GM12878 (cell line): ENCODE measurements at regions not wholly inside any gene's neighbourhood (a gene's known extent, or its start where the extent isn't known, plus 50 kb on each side); places are given as distances from the start of the nearest gene placed in this dataset.

Experiments
- ATAC-seq: fragments of 200-7000 bp; cut with Tn5 transposase; 3 replicates; pipeline ENCODE4 v1.9.1; 2020; ENCODE audit warnings: mild to moderate bottlenecking, moderate library complexity
- BruUV-seq: library from RNA; stranded (reverse); fragments of 400-500 nt; replicated peaks from 2 replicates; lab custom pipeline; 2021; lab: Mats Ljungman, UMichigan
- CTCF ChIA-PET: fragments of 300-600 bp; sonication (Branson Sonifier 250); formaldehyde crosslinking; extraction: SDS; loops from one replicate; lab custom pipeline; 2021; ENCODE audit warnings: inconsistent platforms; lab: Yijun Ruan, JAX
- POLR2A ChIA-PET: fragments of 350-600 bp; formaldehyde crosslinking; extraction: SDS; loops from one replicate; lab custom pipeline; 2021; ENCODE audit warnings: inconsistent platforms; lab: Charles Lee
- RAD21 ChIA-PET: fragments of 300-600 bp; sonication (Branson Sonifier 250); formaldehyde crosslinking; loops from one replicate; lab custom pipeline; 2023; ENCODE audit warnings: antibody characterized with exemption; ENCODE audit not compliant: unreplicated experiment; lab: Charles Lee
- SMC1A ChIA-PET: fragments of 300-600 bp; sonication (Branson Sonifier 250); formaldehyde crosslinking; loops from one replicate; lab custom pipeline; 2023; ENCODE audit not compliant: unreplicated experiment, uncharacterized antibody; lab: Charles Lee
- DNase-seq: peaks from one replicate; pipeline ENCODE4 v3.0.0-alpha.2; 2011; ENCODE audit warnings: low read depth, low spot score
- FAIRE-seq: peaks from 3 replicates; lab custom pipeline; 2011; peaks lifted over from hg19 to GRCh38; lab: Jason Lieb, UNC
- H2AFZ ChIP-seq: 2 replicates; pipeline ENCODE4 v1.6.0; 2011; ENCODE audit warnings: low read depth, low read length, control low read depth; ENCODE audit not compliant: control insufficient read depth
- H3K27ac ChIP-seq: 2 replicates; pipeline ENCODE4 v1.5.1; 2011; ENCODE audit warnings: control low read depth; ENCODE audit not compliant: control insufficient read depth, insufficient read depth
- H3K27me3 ChIP-seq, 2 experiments: replicated peaks in 1 of 2; 2 replicates each; pipeline versions ENCODE4 v1.6.0 to v1.6.1; 2011; ENCODE audit warnings: low read length in 1 of 2; ENCODE audit not compliant: control insufficient read depth in 2 of 2, insufficient read depth in 2 of 2
- H3K36me3 ChIP-seq, 2 experiments: 2 replicates each; pipeline ENCODE4 v1.5.1; 2011; ENCODE audit warnings: low read length in 1 of 2; ENCODE audit not compliant: control insufficient read depth in 2 of 2, insufficient read depth in 2 of 2
- H3K4me1 ChIP-seq: 2 replicates; pipeline ENCODE4 v1.6.1; 2011; ENCODE audit warnings: mild to moderate bottlenecking, low read length, moderate library complexity, mixed read lengths; ENCODE audit not compliant: control insufficient read depth, insufficient read depth
- H3K4me2 ChIP-seq: 2 replicates; pipeline ENCODE4 v1.6.0; 2011; ENCODE audit warnings: control low read depth; ENCODE audit not compliant: control insufficient read depth, insufficient read depth
- H3K4me3 ChIP-seq: fragments of 200-600 bp; sonication (generic); 2 replicates; pipeline ENCODE4 v1.5.1; 2016
- H3K79me2 ChIP-seq: 2 replicates; pipeline ENCODE4 v1.6.0; 2011; ENCODE audit warnings: low read length; ENCODE audit not compliant: control insufficient read depth, insufficient read depth
- H3K9ac ChIP-seq: 2 replicates; pipeline ENCODE4 v1.8.0; 2011; ENCODE audit warnings: low read length, control low read depth, mixed read lengths; ENCODE audit not compliant: control insufficient read depth, insufficient read depth
- H3K9me3 ChIP-seq: replicated peaks from 3 replicates; pipeline ENCODE4 v1.5.1; 2011; ENCODE audit warnings: mild to moderate bottlenecking, low read length; ENCODE audit not compliant: control insufficient read depth, insufficient read depth
- H4K20me1 ChIP-seq: 2 replicates; pipeline ENCODE4 v1.6.0; 2011; ENCODE audit not compliant: control insufficient read depth, insufficient read depth
- CBFB ChIP-seq: IDR thresholded peaks from 2 replicates; pipeline ENCODE4 v1.6.1; 2016; ENCODE audit warnings: antibody characterized with exemption, low read depth
- CBX3 ChIP-seq: fragments of 200-600 bp; sonication (generic); IDR thresholded peaks from 2 replicates; pipeline ENCODE4 v1.6.1; 2016; ENCODE audit warnings: low read depth, borderline replicate concordance
- CREB1 ChIP-seq: IDR thresholded peaks from 2 replicates; pipeline ENCODE4 v1.6.1; 2012; ENCODE audit warnings: low read depth, mild to moderate bottlenecking, inconsistent platforms
- ESRRA ChIP-seq: IDR thresholded peaks from 2 replicates; pipeline ENCODE4 v1.6.1; 2012; ENCODE audit warnings: mild to moderate bottlenecking, low read length, improper control_type of control experiment
- LARP7 ChIP-seq: fragments of 450-650 bp; IDR thresholded peaks from 2 replicates; pipeline ENCODE4 v1.6.1; 2017; ENCODE audit warnings: mild to moderate bottlenecking
- NFIC ChIP-seq: IDR thresholded peaks from 2 replicates; pipeline ENCODE4 v1.6.1; 2012; ENCODE audit warnings: low read depth, mild to moderate bottlenecking, inconsistent platforms, low read length, moderate library complexity
- PKNOX1 ChIP-seq: fragments of 450-650 bp; IDR thresholded peaks from 2 replicates; pipeline ENCODE4 v1.6.1; 2016; ENCODE audit warnings: mild to moderate bottlenecking
- SPI1 ChIP-seq: IDR thresholded peaks from 2 replicates; pipeline ENCODE4 v1.6.1; 2011; ENCODE audit warnings: low read depth, mild to moderate bottlenecking, low read length, moderate library complexity, borderline replicate concordance; ENCODE audit not compliant: insufficient read depth
- TCF3 ChIP-seq: IDR thresholded peaks from 2 replicates; pipeline ENCODE4 v1.6.1; 2012; ENCODE audit warnings: low read depth, mild to moderate bottlenecking, low read length, borderline replicate concordance; ENCODE audit not compliant: insufficient read depth
- USF2 ChIP-seq: IDR thresholded peaks from 2 replicates; pipeline ENCODE4 v1.6.1; 2011; ENCODE audit warnings: low read depth, low read length, improper control_type of control experiment, borderline replicate concordance
- YBX1 ChIP-seq: fragments of 450-650 bp; IDR thresholded peaks from 2 replicates; pipeline ENCODE4 v1.6.1; 2016; ENCODE audit warnings: antibody characterized with exemption
- ZBTB40 ChIP-seq: fragments of 450-650 bp; IDR thresholded peaks from 2 replicates; pipeline ENCODE4 v1.6.1; 2016; ENCODE audit warnings: mild to moderate bottlenecking, moderate library complexity, borderline replicate concordance
- ZSCAN29 ChIP-seq: fragments of 450-650 bp; IDR thresholded peaks from 2 replicates; pipeline ENCODE4 v1.6.1; 2017; ENCODE audit warnings: mild to moderate bottlenecking, moderate library complexity
- WGBS: methylation state at CpG from one replicate; pipeline ENCODE4 v1.1.6; 2016; ENCODE audit warnings: low lambda C conversion rate; ENCODE audit not compliant: insufficient replicate concordance, insufficient coverage; ENCODE audit errors: missing lambda C conversion rate; 5-methylcytosine and 5-hydroxymethylcytosine counted together
- in situ Hi-C: fragments of 300-500 bp; cut with MboI; formaldehyde crosslinking; loops from 9 replicates; pipeline ENCODE4 v1.14.3; 2018; ENCODE audit warnings: mixed read lengths
- intact Hi-C: fragments of 100-400 bp; cut with micrococcal nuclease; formaldehyde crosslinking; loops from one replicate; pipeline ENCODE4 v1.14.2; 2022; ENCODE audit not compliant: unreplicated experiment
- TF ChIP-seq, protein P1 (sequence below): IDR thresholded peaks from 2 replicates; pipeline ENCODE4 v1.6.1; 2011; ENCODE audit warnings: borderline replicate concordance, low read depth, mild to moderate bottlenecking, moderate library complexity, mixed read lengths, low read length; ENCODE audit not compliant: insufficient read depth; ENCODE audit errors: extremely low read length

DNA sequence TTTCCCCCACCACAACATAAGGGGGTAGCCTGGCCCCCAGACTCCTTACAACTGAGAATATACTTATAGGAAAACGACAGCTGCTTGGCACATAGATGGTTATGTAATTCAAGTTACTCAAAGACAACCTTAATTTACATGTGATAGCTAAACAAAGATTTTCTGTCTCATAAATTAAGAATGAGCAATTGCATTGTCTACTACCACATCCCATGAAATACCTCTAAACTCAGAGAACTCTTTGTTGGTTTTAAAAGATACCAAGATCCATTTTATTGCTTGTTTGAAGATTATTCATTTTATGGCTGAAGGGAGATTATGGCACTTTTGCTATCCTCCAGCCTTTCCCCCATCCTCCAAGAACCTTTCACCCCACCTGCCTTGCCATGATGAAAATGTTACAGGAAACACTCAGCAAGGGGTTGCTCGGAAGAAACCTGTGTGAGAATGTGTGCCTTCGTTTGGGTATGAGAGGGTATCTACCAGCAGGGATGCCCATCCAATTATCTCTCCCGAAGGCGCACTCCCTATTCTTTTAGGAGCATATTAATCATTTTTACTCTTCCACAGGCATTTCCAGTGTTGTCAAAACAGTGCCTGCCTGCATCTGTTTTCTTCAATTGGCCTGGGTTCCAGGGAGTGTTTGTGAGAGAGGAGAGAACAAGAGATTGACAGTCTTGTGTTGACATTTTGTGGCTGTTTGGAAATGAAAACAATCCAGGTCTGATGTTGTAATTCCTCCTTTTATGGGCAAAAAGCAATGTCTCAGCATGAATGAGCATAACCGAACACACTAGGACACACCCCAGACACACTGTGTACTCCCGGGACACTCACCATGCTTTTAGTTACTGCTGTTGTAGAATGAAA, 208.0 kb upstream of the ANKRD55 start:
- intact Hi-C loops, result no loop called here
- no peaks in the 10 kb centered on the region for H3K9me3 ChIP-seq
- BruUV-seq, result no TSS peak
- H3K4me3 ChIP-seq, result no peak overlapping the region
- ChIA-PET POLR2A (no interaction called here), SMC1A (interaction anchor here (0.6 to 1.2 kb wide), 5 partner anchors 9 to 170 kb away, joined by 3 to 6 read pairs (median 3); no protein-coding TSS in a partner anchor)
- TF ChIP-seq CREB1, result no peak
- no peak for TF ChIP-seq CBFB
- no peak for TF ChIP-seq ESRRA
- TF ChIP-seq ZBTB40, result no peak
- no peak for TF ChIP-seq ZSCAN29
- no peak for TF ChIP-seq SPI1
- no peak for TF ChIP-seq PKNOX1
- no peak for TF ChIP-seq CBX3
- no peak for TF ChIP-seq YBX1
- TF ChIP-seq USF2, result no peak
- TF ChIP-seq LARP7, result no peak
- TF ChIP-seq NFIC, result no peak
- TF ChIP-seq, protein P1, sequence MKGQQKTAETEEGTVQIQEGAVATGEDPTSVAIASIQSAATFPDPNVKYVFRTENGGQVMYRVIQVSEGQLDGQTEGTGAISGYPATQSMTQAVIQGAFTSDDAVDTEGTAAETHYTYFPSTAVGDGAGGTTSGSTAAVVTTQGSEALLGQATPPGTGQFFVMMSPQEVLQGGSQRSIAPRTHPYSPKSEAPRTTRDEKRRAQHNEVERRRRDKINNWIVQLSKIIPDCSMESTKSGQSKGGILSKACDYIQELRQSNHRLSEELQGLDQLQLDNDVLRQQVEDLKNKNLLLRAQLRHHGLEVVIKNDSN, result no peak
- TF ChIP-seq TCF3, result no peak
- TF ChIP-seq, all 136 proteins: peak for 0
- RAD21 ChIA-PET, result interaction anchor here (1.5 kb wide), 1 partner anchor 27 kb away, joined by 6 read pairs; no protein-coding TSS in a partner anchor
- no peaks in the 10 kb centered on the region for H3K4me1 ChIP-seq
- DNase-seq (no peak), ATAC-seq (no peak), FAIRE-seq (no peak)
- in situ Hi-C loops, result no loop called here
- H3K36me3 ChIP-seq, result no peaks in the 10 kb centered on the region
- CTCF ChIA-PET, result no interaction called here
- no peak overlapping the region for H2AFZ ChIP-seq
- H3K27ac ChIP-seq, result no peak overlapping the region
- H4K20me1 ChIP-seq, result no peaks in the 10 kb centered on the region
- no peaks in the 10 kb centered on the region for H3K79me2 ChIP-seq
- no peak overlapping the region for H3K4me2 ChIP-seq
- 60% methylated on average over 7 of the region's 7 CpGs for WGBS
- no peaks in the 10 kb centered on the region for H3K27me3 ChIP-seq
- no peak overlapping the region for H3K9ac ChIP-seq
